NOMO-1 (cell line): ENCODE measurements at regions not wholly inside any gene's neighbourhood (a gene's known extent, or its start where the extent isn't known, plus 50 kb on each side); places are given as distances from the start of the nearest gene placed in this dataset.
"Not testable (repeated sequence)": the region's sequence is repeated elsewhere in the genome, so short reads cannot be mapped to it uniquely, and the experiment has no call there.

Experiments used
- DNase-seq, 2 experiments: peaks; one replicate each; lab custom pipeline; 2025; ENCODE audit not compliant: unreplicated experiment in 2 of 2; lab: John Stamatoyannopoulos, UW

GRCh38 chr7:12826079-12826478, 138.6 kb downstream of the ARL4A start:
- DNase-seq = no peak

DNA sequence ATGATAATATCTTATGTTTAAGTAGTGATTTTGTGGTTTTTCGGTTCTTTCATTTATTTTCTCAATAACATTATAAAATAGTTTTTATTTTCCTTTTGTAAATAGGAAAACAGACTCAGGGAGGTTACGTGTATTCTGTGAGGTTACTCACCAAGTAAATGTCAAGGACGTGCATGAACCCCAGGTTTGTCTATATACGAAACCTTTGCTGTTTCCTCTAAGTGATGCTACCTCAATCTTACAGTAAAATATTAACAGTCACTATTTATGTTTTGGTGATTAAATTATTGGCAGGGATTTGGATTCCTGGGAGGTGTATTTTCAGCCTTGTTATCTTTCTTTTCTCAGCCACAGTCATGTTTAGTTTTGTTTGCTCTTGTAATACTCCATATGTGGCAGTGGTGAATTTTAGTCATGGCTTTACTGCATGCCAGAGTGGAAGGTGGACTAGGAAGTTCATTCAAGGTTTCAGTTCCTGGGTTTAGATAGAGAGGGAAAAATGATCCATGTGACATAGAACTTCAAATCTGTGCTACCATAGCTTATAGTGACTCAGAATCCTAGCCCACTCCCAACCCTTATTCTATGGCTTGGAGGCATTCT, 139.9 kb downstream of the ARL4A start:
- DNase-seq = no peak

DNA sequence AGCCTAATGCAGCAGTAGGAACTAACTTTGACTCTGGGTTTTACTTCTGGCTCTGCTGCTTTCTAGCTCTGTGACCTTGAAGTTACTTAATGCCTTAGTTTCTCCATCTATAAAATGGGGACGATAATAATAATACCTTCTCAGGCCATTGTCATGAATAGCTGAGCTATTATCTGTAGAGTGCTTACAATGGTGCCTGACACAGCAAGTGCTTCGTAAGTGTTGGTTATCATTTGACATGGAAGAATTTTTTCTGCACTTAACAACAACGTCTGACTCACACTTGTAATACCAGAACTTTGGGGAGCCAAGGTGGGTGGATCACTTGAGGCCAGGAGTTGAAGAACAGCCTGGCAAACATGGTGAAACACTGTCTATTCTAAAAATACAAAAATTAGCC, 140.5 kb downstream of the ARL4A start:
- DNase-seq = no peak

- no peak for DNase-seq
These were observed 143.6 kb downstream of the ARL4A start for GRCh38 chr7:12831024-12831423.

DNA sequence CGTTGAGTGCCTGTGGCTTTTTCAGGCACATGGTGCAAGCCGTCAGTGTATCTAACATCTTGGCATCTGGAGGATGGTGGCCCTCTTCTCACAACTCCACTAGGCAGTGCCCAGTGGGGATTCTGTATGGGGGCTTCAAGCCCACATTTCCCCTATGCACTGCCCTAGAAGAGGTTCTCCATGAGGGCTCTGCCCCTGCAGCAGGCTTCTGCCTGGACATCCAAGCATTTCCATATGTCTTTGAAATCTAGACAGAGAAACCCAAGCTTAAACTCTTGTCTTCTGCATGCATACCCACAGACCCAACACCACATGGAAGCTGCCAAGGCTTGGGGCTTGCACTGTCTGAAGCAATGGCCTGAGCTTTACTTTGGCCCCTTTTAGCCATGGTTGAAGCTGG, 146.4 kb downstream of the ARL4A start:
- DNase-seq = no peak

- no peak for DNase-seq
These were observed 147.3 kb downstream of the ARL4A start for GRCh38 chr7:12834782-12835181.

GRCh38 chr7:12839508-12840153, 152.2 kb downstream of the ARL4A start:
- DNase-seq = no peak

GRCh38 chr7:12844732-12845131, 157.3 kb downstream of the ARL4A start:
- not testable (repeated sequence) for DNase-seq

DNA sequence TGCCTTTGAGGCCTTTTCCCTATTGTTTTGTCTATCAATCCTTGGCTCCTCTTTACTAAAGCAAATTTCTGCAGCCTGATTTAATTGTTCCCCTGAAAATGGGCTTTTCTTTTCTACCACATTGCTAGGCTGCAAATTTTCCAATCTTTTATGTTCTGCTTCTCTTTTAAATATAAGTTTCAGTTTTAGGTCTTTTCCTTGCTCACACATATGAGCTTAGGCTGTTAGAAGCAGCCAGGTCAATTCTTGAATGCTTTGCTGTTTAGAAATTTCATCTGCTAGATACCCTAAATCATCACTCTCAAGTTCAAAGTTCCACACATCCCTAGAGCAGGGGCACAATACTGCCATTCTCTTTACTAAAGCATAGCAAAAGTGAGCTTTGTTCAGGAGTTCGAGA, 159.6 kb downstream of the ARL4A start:
- DNase-seq = no peak

GRCh38 chr7:12851142-12851541, 163.7 kb downstream of the ARL4A start:
- DNase-seq = no peak

- DNase-seq = no peak
These were observed 164.4 kb downstream of the ARL4A start for GRCh38 chr7:12851841-12852240.

DNA sequence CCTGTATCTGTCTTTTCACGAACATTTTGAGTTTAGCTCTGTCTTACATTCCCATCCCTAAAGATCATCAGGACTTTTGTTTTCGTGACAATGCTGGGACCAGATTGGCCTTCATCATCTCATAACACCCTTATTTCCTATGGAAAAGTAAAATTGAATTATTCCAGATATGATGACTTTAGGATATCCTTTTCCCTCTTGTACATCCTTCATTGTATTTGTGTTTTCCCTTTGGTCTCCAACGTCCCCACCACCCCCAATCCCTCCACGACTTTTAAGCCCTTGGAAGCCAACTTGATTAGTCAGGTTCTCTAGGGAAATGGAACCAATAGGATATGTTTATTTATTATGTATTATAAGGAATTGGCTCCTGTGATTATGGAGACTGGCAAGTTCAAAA, 167.6 kb downstream of the ARL4A start:
- DNase-seq = no peak

DNA sequence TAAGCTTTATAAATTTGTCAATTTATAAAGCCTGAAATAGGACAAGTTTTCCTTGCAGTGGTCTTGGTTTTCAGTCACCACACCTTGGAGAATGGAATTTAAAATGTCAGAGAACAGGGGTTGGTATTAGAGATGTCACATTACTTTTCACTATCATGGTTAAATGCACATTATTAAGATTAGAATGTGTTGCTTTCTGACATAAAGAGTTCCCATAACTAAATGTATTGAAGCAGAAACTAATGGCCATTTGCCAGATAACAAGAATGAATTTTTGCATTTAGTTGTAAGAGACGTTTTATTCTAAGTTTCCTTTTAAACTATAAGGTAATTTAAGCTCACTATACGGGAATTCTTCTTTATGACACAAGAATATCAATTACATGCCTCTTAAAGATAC, 172.3 kb downstream of the ARL4A start:
- DNase-seq = no peak

DNA sequence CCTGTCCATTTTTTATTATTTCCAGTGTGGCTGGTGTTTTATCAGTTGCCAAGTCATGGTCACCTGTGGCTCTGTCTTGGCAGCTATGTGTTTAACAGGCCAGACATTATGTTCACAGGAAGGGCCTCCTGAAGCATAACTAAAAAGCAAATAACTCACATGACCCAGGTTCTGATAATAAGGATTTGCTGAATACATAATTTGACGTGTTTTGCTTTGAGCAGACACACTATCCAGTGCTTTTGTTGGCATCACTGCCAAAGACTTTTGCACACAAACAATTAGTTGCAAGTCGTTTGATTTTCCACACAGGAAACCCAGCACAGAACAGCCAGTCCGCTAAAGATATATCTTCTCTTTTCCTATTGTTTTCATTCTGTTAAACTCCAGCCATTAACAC, 173.6 kb downstream of the ARL4A start:
- DNase-seq = no peak

GRCh38 chr7:12862146-12862545, 174.7 kb downstream of the ARL4A start:
- DNase-seq = no peak

DNA sequence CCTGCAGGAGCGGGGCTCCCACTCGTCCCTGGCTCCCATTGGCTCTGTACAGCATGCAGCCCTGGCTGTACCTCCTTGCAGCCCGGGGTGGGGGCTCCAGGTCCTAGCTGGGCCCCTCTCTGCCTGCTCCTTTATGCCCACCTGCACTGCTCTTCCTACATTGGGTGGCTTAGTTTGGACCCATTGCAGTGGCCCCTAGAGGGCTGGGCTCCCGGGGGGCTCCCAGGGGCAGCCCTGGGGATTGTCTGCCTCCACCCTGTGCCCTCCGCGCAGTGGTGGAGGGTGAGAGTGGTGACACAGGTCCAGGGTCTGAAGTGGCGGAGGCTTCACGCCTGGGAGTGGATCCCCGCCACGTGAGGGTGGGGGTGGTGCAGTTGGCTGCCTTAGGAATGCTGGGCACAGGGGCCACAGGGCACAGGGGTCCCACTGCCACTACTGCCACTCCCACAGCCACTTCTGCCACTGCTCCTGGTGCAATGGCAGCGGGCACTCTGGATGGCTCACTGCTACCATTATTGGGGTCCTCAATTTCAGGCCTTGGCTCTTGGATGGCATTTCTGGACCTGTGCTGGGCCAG, 177.1 kb downstream of the ARL4A start:
- DNase-seq = no peak

DNA sequence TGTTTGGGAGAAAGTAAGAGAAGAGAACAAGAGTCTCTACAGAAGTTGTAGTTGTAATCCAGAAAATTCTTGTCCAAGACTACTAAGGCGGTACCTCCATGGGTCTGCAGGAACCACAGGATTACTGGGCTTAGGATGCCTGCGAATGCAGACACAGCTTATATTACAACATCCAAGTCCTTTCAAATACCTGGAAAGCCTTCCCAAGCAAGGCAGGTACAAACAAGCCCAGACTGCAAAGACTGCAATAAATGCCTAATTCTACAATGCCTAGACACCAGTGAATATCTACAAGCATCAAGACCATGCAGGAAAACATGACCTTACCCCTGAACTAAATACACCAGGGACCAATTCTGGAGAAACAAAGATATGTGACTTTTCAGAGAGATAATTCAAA, 178.2 kb downstream of the ARL4A start:
- no peak for DNase-seq

- DNase-seq = no peak
These were observed 178.8 kb downstream of the ARL4A start for GRCh38 chr7:12866207-12866606.

DNA sequence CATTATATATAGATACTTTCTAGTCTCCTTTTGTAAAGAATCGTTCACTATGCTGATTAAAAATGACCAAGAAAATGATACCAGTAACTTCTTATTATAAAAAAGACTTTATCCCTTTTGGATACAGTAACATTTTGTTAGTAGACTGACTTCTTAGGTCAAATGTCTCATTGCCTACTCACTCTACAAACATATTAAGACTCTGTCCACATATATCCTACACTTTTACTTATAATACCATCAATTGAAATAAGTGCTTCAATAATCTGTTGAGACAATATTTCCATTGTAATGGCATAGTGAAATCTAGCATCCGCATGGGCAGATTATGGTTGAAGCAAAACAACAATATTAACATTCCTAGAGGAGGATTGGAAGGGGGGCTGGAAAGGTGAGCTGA, 180.6 kb downstream of the ARL4A start:
- no peak for DNase-seq

- no peak for DNase-seq
These were observed 182.8 kb downstream of the ARL4A start for GRCh38 chr7:12870219-12870618.

GRCh38 chr7:12872487-12872886, 185.1 kb downstream of the ARL4A start:
- no peak for DNase-seq

DNA sequence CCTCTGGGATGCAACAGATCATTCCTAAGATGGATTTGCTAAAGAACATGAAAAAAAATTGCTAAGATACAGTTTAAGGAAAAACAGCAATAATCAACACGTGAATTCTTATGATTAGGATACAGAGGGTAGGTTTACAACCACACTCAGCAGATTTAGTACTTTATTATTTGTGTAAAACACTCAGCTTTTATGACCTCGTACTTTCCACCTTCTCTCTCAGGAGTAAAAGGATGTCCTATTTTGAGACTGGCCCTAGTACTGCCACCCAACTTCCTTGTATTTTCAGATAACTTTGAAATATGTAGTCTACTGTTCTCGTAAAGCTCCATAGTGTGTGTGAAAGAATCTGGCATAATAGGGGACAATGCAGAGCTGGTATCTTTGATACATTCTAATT, 186.1 kb downstream of the ARL4A start:
- no peak for DNase-seq

- DNase-seq = no peak
These were observed 191.7 kb downstream of the ARL4A start for GRCh38 chr7:12879139-12879538.
